ENCODE measurements at regions not wholly inside any gene's neighbourhood (a gene's known extent, or its start where the extent isn't known, plus 50 kb on each side); places are given as distances from the start of the nearest gene placed in this dataset.

- TF ChIP-seq CTCF (IDR thresholded peaks at IDR 0.05): no peak
- TF ChIP-seq POLR2A (IDR thresholded peaks at IDR 0.05): no peak
Measured at GRCh38 chr18:67766930-67767329, 250.4 kb upstream of the DSEL start.
